ENCODE measurements at regions not wholly inside any gene's neighbourhood (a gene's known extent, or its start where the extent isn't known, plus 50 kb on each side); places are given as distances from the start of the nearest gene placed in this dataset.
"Not testable (repeated sequence)": the region's sequence is repeated elsewhere in the genome, so short reads cannot be mapped to it uniquely, and the experiment has no call there.

- Histone ChIP-seq H3K36me3 (ENCODE audit: control insufficient read depth, insufficient read depth, low read length) (no peaks in the 10 kb centered on the region), H3K4me3 (ENCODE audit: low read depth, low read length) (no peak overlapping the region), H3K4me1 (ENCODE audit: control insufficient read depth, insufficient read depth, low read length) (no peaks in the 10 kb centered on the region), H3K27me3 (ENCODE audit: control insufficient read depth, insufficient read depth, low read length) (no peaks in the 10 kb centered on the region), H3K9me3 (ENCODE audit: control insufficient read depth, insufficient read depth, low read depth, low read length) (peaks cover 36% of the 10 kb centered on the region), H3K27ac (ENCODE audit: low read depth, low read length) (no peak overlapping the region), H3K9ac (ENCODE audit: low read length) (no peak overlapping the region)
Measured at GRCh38 chr19:56919308-56919995, 78.9 kb upstream of the PEG3 start.

- not testable (repeated sequence) for H3K4me3 ChIP-seq (ENCODE audit: low read depth, low read length); H3K4me1 ChIP-seq (ENCODE audit: control insufficient read depth, insufficient read depth, low read length); H3K36me3 ChIP-seq (ENCODE audit: control insufficient read depth, insufficient read depth, low read length); H3K9ac ChIP-seq (ENCODE audit: low read length); H3K27me3 ChIP-seq (ENCODE audit: control insufficient read depth, insufficient read depth, low read length); H3K27ac ChIP-seq (ENCODE audit: low read depth, low read length)
- H3K9me3 ChIP-seq (ENCODE audit: control insufficient read depth, insufficient read depth, low read depth, low read length): peaks cover 45% of the 10 kb centered on the region
Measured at GRCh38 chr19:56926094-56926493, 85.6 kb upstream of the PEG3 start.

GRCh38 chr19:56927294-56927693, 86.8 kb upstream of the PEG3 start:
- no peaks in the 10 kb centered on the region for H3K4me1 ChIP-seq (ENCODE audit: control insufficient read depth, insufficient read depth, low read length)
- H3K36me3 ChIP-seq (ENCODE audit: control insufficient read depth, insufficient read depth, low read length): no peaks in the 10 kb centered on the region
- H3K27ac ChIP-seq (ENCODE audit: low read depth, low read length): no peak overlapping the region
- no peak overlapping the region for H3K4me3 ChIP-seq (ENCODE audit: low read depth, low read length)
- H3K27me3 ChIP-seq (ENCODE audit: control insufficient read depth, insufficient read depth, low read length): no peaks in the 10 kb centered on the region
- H3K9ac ChIP-seq (ENCODE audit: low read length): no peak overlapping the region
- peaks cover 47% of the 10 kb centered on the region for H3K9me3 ChIP-seq (ENCODE audit: control insufficient read depth, insufficient read depth, low read depth, low read length)

GRCh38 chr19:56927791-56928207, 87.3 kb upstream of the PEG3 start:
- H3K27ac ChIP-seq (ENCODE audit: low read depth, low read length): no peak overlapping the region
- H3K4me1 ChIP-seq (ENCODE audit: control insufficient read depth, insufficient read depth, low read length): no peaks in the 10 kb centered on the region
- H3K27me3 ChIP-seq (ENCODE audit: control insufficient read depth, insufficient read depth, low read length): no peaks in the 10 kb centered on the region
- H3K36me3 ChIP-seq (ENCODE audit: control insufficient read depth, insufficient read depth, low read length): no peaks in the 10 kb centered on the region
- no peak overlapping the region for H3K9ac ChIP-seq (ENCODE audit: low read length)
- H3K9me3 ChIP-seq (ENCODE audit: control insufficient read depth, insufficient read depth, low read depth, low read length): peaks cover 51% of the 10 kb centered on the region
- H3K4me3 ChIP-seq (ENCODE audit: low read depth, low read length): no peak overlapping the region

- no peaks in the 10 kb centered on the region for H3K36me3 ChIP-seq (ENCODE audit: control insufficient read depth, insufficient read depth, low read length)
- H3K4me3 ChIP-seq (ENCODE audit: low read depth, low read length): no peak overlapping the region
- H3K27ac ChIP-seq (ENCODE audit: low read depth, low read length): no peak overlapping the region
- no peaks in the 10 kb centered on the region for H3K4me1 ChIP-seq (ENCODE audit: control insufficient read depth, insufficient read depth, low read length)
- H3K9me3 ChIP-seq (ENCODE audit: control insufficient read depth, insufficient read depth, low read depth, low read length): peaks cover 54% of the 10 kb centered on the region
- no peaks in the 10 kb centered on the region for H3K27me3 ChIP-seq (ENCODE audit: control insufficient read depth, insufficient read depth, low read length)
- H3K9ac ChIP-seq (ENCODE audit: low read length): no peak overlapping the region
Measured at GRCh38 chr19:56930647-56931535, 90.4 kb upstream of the PEG3 start.

GRCh38 chr19:56933014-56933705, 92.6 kb upstream of the PEG3 start:
- H3K27ac ChIP-seq (ENCODE audit: low read depth, low read length): no peak overlapping the region
- no peaks in the 10 kb centered on the region for H3K27me3 ChIP-seq (ENCODE audit: control insufficient read depth, insufficient read depth, low read length)
- no peaks in the 10 kb centered on the region for H3K36me3 ChIP-seq (ENCODE audit: control insufficient read depth, insufficient read depth, low read length)
- H3K9ac ChIP-seq (ENCODE audit: low read length): no peak overlapping the region
- peaks cover 48% of the 10 kb centered on the region for H3K9me3 ChIP-seq (ENCODE audit: control insufficient read depth, insufficient read depth, low read depth, low read length)
- H3K4me1 ChIP-seq (ENCODE audit: control insufficient read depth, insufficient read depth, low read length): no peaks in the 10 kb centered on the region
- H3K4me3 ChIP-seq (ENCODE audit: low read depth, low read length): no peak overlapping the region

- Histone ChIP-seq H3K4me3 (ENCODE audit: low read depth, low read length) (no peak overlapping the region), H3K9ac (ENCODE audit: low read length) (no peak overlapping the region), H3K36me3 (ENCODE audit: control insufficient read depth, insufficient read depth, low read length) (no peaks in the 10 kb centered on the region), H3K4me1 (ENCODE audit: control insufficient read depth, insufficient read depth, low read length) (no peaks in the 10 kb centered on the region), H3K27me3 (ENCODE audit: control insufficient read depth, insufficient read depth, low read length) (no peaks in the 10 kb centered on the region), H3K27ac (ENCODE audit: low read depth, low read length) (no peak overlapping the region), H3K9me3 (ENCODE audit: control insufficient read depth, insufficient read depth, low read depth, low read length) (peaks cover 50% of the 10 kb centered on the region)
Measured at GRCh38 chr19:56934438-56935090, 94.0 kb upstream of the PEG3 start.

GRCh38 chr19:56939951-56940350, 99.4 kb upstream of the PEG3 start:
- H3K9ac ChIP-seq (ENCODE audit: low read length): no peak overlapping the region
- H3K36me3 ChIP-seq (ENCODE audit: control insufficient read depth, insufficient read depth, low read length): no peaks in the 10 kb centered on the region
- H3K27ac ChIP-seq (ENCODE audit: low read depth, low read length): no peak overlapping the region
- H3K27me3 ChIP-seq (ENCODE audit: control insufficient read depth, insufficient read depth, low read length): no peaks in the 10 kb centered on the region
- no peaks in the 10 kb centered on the region for H3K4me1 ChIP-seq (ENCODE audit: control insufficient read depth, insufficient read depth, low read length)
- H3K4me3 ChIP-seq (ENCODE audit: low read depth, low read length): no peak overlapping the region
- peaks cover 34% of the 10 kb centered on the region for H3K9me3 ChIP-seq (ENCODE audit: control insufficient read depth, insufficient read depth, low read depth, low read length)

GRCh38 chr19:56942756-56943155, 102.2 kb upstream of the PEG3 start:
- Histone ChIP-seq H3K4me1 (ENCODE audit: control insufficient read depth, insufficient read depth, low read length) (no peaks in the 10 kb centered on the region), H3K36me3 (ENCODE audit: control insufficient read depth, insufficient read depth, low read length) (no peaks in the 10 kb centered on the region), H3K9ac (ENCODE audit: low read length) (no peak overlapping the region), H3K27ac (ENCODE audit: low read depth, low read length) (no peak overlapping the region), H3K9me3 (ENCODE audit: control insufficient read depth, insufficient read depth, low read depth, low read length) (peaks cover 23% of the 10 kb centered on the region), H3K4me3 (ENCODE audit: low read depth, low read length) (no peak overlapping the region), H3K27me3 (ENCODE audit: control insufficient read depth, insufficient read depth, low read length) (no peaks in the 10 kb centered on the region)

- no peaks in the 10 kb centered on the region for H3K4me1 ChIP-seq (ENCODE audit: control insufficient read depth, insufficient read depth, low read length)
- H3K9ac ChIP-seq (ENCODE audit: low read length): no peak overlapping the region
- H3K27me3 ChIP-seq (ENCODE audit: control insufficient read depth, insufficient read depth, low read length): no peaks in the 10 kb centered on the region
- no peak overlapping the region for H3K4me3 ChIP-seq (ENCODE audit: low read depth, low read length)
- H3K27ac ChIP-seq (ENCODE audit: low read depth, low read length): no peak overlapping the region
- no peaks in the 10 kb centered on the region for H3K36me3 ChIP-seq (ENCODE audit: control insufficient read depth, insufficient read depth, low read length)
- peaks cover 20% of the 10 kb centered on the region for H3K9me3 ChIP-seq (ENCODE audit: control insufficient read depth, insufficient read depth, low read depth, low read length)
Measured at GRCh38 chr19:56946159-56946558, 105.6 kb upstream of the PEG3 start.

Data from HUES6 (cell line).